SKM-1 (cell line): ENCODE measurements at regions not wholly inside any gene's neighbourhood (a gene's known extent, or its start where the extent isn't known, plus 50 kb on each side); places are given as distances from the start of the nearest gene placed in this dataset.
"Not testable (repeated sequence)": the region's sequence is repeated elsewhere in the genome, so short reads cannot be mapped to it uniquely, and the experiment has no call there.

Experiments
- DNase-seq: peaks from one replicate; lab custom pipeline; 2025; ENCODE audit not compliant: unreplicated experiment; lab: John Stamatoyannopoulos, UW

- DNase-seq, result no peak
Measured at GRCh38 chr9:115397591-115398312, 279.8 kb upstream of the TNC start.

GRCh38 chr9:115398313-115398650 lies 280.3 kb upstream of the TNC start:
- no peak for DNase-seq

- no peak for DNase-seq
Measured at GRCh38 chr9:115398996-115399395, 281.0 kb upstream of the TNC start.

GRCh38 chr9:115400796-115401195 lies 282.8 kb upstream of the TNC start:
- DNase-seq, result no peak

GRCh38 chr9:115401756-115402327 lies 283.9 kb upstream of the TNC start:
- no peak for DNase-seq

- DNase-seq, result no peak
Measured at GRCh38 chr9:115403753-115404152, 285.8 kb upstream of the TNC start.

- DNase-seq, result no peak
Measured at GRCh38 chr9:115404311-115404710, 286.4 kb upstream of the TNC start.

GRCh38 chr9:115411516-115411915 lies 293.6 kb upstream of the TNC start:
- DNase-seq, result no peak

GRCh38 chr9:115411993-115412452 lies 294.1 kb upstream of the TNC start:
- DNase-seq, result no peak

- no peak for DNase-seq
Measured at GRCh38 chr9:115412656-115413055, 294.7 kb upstream of the TNC start.

GRCh38 chr9:115413304-115413703 lies 295.3 kb upstream of the TNC start:
- no peak for DNase-seq

GRCh38 chr9:115413766-115414382 lies 295.9 kb upstream of the TNC start:
- DNase-seq, result no peak

- no peak for DNase-seq
Measured at GRCh38 chr9:115414561-115414960, 296.6 kb upstream of the TNC start.

GRCh38 chr9:115415450-115415849 lies 297.5 kb upstream of the TNC start:
- no peak for DNase-seq

GRCh38 chr9:115416299-115416698 lies 298.3 kb upstream of the TNC start:
- DNase-seq, result no peak

- DNase-seq, result not testable (repeated sequence)
Measured at GRCh38 chr9:115418181-115418580, 300.2 kb upstream of the TNC start.

GRCh38 chr9:115422932-115423440 lies 305.0 kb upstream of the TNC start:
- DNase-seq, result no peak

GRCh38 chr9:115423646-115424045 lies 305.7 kb upstream of the TNC start:
- DNase-seq, result no peak

GRCh38 chr9:115425601-115426000 lies 307.6 kb upstream of the TNC start:
- no peak for DNase-seq

- DNase-seq, result no peak
Measured at GRCh38 chr9:115437418-115437817, 319.5 kb upstream of the TNC start.

GRCh38 chr9:115439641-115440040 lies 321.7 kb upstream of the TNC start:
- no peak for DNase-seq

GRCh38 chr9:115442054-115442453 lies 324.1 kb upstream of the TNC start:
- no peak for DNase-seq
